Esophagus squamous epithelium (tissue), 4 donors: ENCODE measurements at regions not wholly inside any gene's neighbourhood (a gene's known extent, or its start where the extent isn't known, plus 50 kb on each side); places are given as distances from the start of the nearest gene placed in this dataset.

Experiments used
- POLR2A ChIP-seq, 4 donors: fragments of 450-650 bp; IDR thresholded peaks; one replicate each; pipeline ENCODE4 v1.6.1; 2017; ENCODE audit warnings: antibody characterized with exemption in 4 of 4, mild to moderate bottlenecking in 4 of 4, moderate library complexity in 3 of 4
- TF ChIP-seq, protein P1 (sequence below), 6 experiments: fragments of 450-650 bp in 4 of 6; fragments of 200-600 bp in 2 of 6; sonication (generic) in 2 of 6; IDR thresholded peaks; one replicate each; pipeline ENCODE4 v1.5.1; 2016 to 2019; ENCODE audit warnings: antibody characterized with exemption in 6 of 6, mild to moderate bottlenecking in 4 of 6, moderate library complexity in 4 of 6

DNA sequence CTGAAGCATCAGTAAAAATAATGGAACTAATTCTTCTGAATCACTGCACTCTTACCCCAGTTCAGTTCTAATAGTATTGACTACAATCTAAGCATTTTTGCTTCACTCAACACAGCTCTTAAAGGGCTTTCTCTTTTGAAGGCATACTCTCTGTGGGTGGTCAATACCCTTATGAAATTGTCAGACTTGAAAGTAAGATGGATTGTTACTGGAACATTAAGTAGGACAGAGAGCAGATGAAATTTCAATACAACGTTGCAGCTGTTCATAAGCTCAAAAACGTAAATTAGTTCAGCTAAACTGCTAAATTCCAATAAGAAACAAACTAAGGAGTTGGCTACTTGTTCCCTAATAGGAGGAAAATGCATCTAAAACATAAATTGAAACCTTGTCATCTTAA, 352.3 kb upstream of the TENM3 start:
- TF ChIP-seq, protein P1, sequence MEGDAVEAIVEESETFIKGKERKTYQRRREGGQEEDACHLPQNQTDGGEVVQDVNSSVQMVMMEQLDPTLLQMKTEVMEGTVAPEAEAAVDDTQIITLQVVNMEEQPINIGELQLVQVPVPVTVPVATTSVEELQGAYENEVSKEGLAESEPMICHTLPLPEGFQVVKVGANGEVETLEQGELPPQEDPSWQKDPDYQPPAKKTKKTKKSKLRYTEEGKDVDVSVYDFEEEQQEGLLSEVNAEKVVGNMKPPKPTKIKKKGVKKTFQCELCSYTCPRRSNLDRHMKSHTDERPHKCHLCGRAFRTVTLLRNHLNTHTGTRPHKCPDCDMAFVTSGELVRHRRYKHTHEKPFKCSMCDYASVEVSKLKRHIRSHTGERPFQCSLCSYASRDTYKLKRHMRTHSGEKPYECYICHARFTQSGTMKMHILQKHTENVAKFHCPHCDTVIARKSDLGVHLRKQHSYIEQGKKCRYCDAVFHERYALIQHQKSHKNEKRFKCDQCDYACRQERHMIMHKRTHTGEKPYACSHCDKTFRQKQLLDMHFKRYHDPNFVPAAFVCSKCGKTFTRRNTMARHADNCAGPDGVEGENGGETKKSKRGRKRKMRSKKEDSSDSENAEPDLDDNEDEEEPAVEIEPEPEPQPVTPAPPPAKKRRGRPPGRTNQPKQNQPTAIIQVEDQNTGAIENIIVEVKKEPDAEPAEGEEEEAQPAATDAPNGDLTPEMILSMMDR (IDR thresholded peaks at IDR 0.05): no peak
- TF ChIP-seq POLR2A (IDR thresholded peaks at IDR 0.05): no peak
